Fibroblast of lung (primary cell): ENCODE measurements at regions not wholly inside any gene's neighbourhood (a gene's known extent, or its start where the extent isn't known, plus 50 kb on each side); places are given as distances from the start of the nearest gene placed in this dataset.

ENCODE experiments used
- DNase-seq, 2 donors: peaks; one replicate each; pipeline versions ENCODE4 v3.0.0 to v3.0.0-alpha.2; 2010; ENCODE audit warnings: low read depth in 2 of 2
- H2AFZ ChIP-seq: 2 replicates; pipeline ENCODE4 v1.5.1; 2012; ENCODE audit warnings: low read length, control low read depth, inconsistent platforms
- H3K27ac ChIP-seq: 2 replicates; pipeline ENCODE4 v1.5.1; 2011; ENCODE audit warnings: low read length, control low read depth; ENCODE audit not compliant: insufficient read depth
- H3K27me3 ChIP-seq: 2 replicates; pipeline ENCODE4 v1.5.1; 2011; ENCODE audit warnings: mild to moderate bottlenecking, low read length; ENCODE audit not compliant: control insufficient read depth, insufficient read depth
- H3K36me3 ChIP-seq: 2 replicates; pipeline ENCODE4 v1.5.1; 2011; ENCODE audit warnings: low read length; ENCODE audit not compliant: control insufficient read depth, insufficient read depth
- H3K4me1 ChIP-seq: 2 replicates; pipeline ENCODE4 v1.5.1; 2011; ENCODE audit warnings: low read length; ENCODE audit not compliant: control insufficient read depth, insufficient read depth; ENCODE audit errors: extremely low read depth
- H3K4me2 ChIP-seq: 2 replicates; pipeline ENCODE4 v1.5.1; 2011; ENCODE audit warnings: low read length, control low read depth; ENCODE audit not compliant: insufficient read depth; ENCODE audit errors: extremely low read depth
- H3K4me3 ChIP-seq, 4 experiments: fragments of 200-600 bp in 1 of 4; sonication (generic) in 1 of 4; replicated peaks in 1 of 4; 2 replicates each; pipeline ENCODE4 v1.5.1; 2011 to 2016; ENCODE audit warnings: low read length in 4 of 4, low read depth in 3 of 4, mild to moderate bottlenecking in 3 of 4, control low read depth in 2 of 4, inconsistent platforms in 1 of 4, mixed read lengths in 1 of 4; ENCODE audit not compliant: insufficient read depth in 1 of 4; ENCODE audit errors: control extremely low read depth in 1 of 4
- H3K79me2 ChIP-seq: 2 replicates; pipeline ENCODE4 v1.5.1; 2012; ENCODE audit warnings: mild to moderate bottlenecking, low read length, inconsistent platforms; ENCODE audit not compliant: control insufficient read depth, insufficient read depth
- H3K9ac ChIP-seq: 2 replicates; pipeline ENCODE4 v1.5.1; 2011; ENCODE audit warnings: mild to moderate bottlenecking, low read length, control low read depth; ENCODE audit not compliant: insufficient read depth
- H3K9me3 ChIP-seq: 2 replicates; pipeline ENCODE4 v1.5.1; 2012; ENCODE audit warnings: low read depth, low read length; ENCODE audit not compliant: control insufficient read depth, insufficient read depth
- H4K20me1 ChIP-seq: 2 replicates; pipeline ENCODE4 v1.5.1; 2011; ENCODE audit warnings: low read length; ENCODE audit not compliant: control insufficient read depth, insufficient read depth; ENCODE audit errors: extremely low read depth
- EZH2 ChIP-seq: IDR thresholded peaks from 2 replicates; pipeline ENCODE4 v1.5.1; 2012; ENCODE audit warnings: low read length, control low read depth, mild to moderate bottlenecking; ENCODE audit errors: missing control alignments
- TF ChIP-seq, protein P1 (sequence below), 2 donors: IDR thresholded peaks in 1 of 2; conservative IDR thresholded peaks in 1 of 2; 1 replicate in 1 of 2; 2 replicates in 1 of 2; pipeline ENCODE4 v1.5.1; 2011 to 2012; ENCODE audit warnings: low read length in 2 of 2, control low read depth in 1 of 2, inconsistent platforms in 1 of 2, low read depth in 1 of 2, mild to moderate bottlenecking in 1 of 2

DNA sequence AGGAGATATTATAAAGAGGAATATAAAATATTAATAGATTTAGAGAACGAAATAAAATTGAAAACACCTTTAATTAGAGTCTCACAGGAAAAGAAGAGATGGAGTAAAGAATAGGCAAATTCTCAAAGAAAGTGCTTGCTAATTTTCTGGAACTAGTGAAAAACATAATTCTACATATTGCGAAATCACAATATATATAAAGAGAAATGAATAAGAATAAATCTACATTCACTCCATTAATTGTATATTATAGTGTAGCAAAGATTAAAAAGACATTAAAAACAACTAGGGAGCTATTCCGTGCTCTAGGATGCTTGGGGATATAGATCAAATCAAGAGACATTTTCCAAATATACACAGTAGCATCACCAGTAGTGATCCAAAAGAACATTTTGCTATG lies 685.2 kb upstream of the NCAM2 start:
- H3K4me2 ChIP-seq = no peak overlapping the region
- H2AFZ ChIP-seq = no peak overlapping the region
- TF ChIP-seq EZH2 = no peak
- TF ChIP-seq, protein P1, sequence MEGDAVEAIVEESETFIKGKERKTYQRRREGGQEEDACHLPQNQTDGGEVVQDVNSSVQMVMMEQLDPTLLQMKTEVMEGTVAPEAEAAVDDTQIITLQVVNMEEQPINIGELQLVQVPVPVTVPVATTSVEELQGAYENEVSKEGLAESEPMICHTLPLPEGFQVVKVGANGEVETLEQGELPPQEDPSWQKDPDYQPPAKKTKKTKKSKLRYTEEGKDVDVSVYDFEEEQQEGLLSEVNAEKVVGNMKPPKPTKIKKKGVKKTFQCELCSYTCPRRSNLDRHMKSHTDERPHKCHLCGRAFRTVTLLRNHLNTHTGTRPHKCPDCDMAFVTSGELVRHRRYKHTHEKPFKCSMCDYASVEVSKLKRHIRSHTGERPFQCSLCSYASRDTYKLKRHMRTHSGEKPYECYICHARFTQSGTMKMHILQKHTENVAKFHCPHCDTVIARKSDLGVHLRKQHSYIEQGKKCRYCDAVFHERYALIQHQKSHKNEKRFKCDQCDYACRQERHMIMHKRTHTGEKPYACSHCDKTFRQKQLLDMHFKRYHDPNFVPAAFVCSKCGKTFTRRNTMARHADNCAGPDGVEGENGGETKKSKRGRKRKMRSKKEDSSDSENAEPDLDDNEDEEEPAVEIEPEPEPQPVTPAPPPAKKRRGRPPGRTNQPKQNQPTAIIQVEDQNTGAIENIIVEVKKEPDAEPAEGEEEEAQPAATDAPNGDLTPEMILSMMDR (conservative IDR thresholded peaks at IDR 0.05 in 1 of 2, IDR thresholded peaks at IDR 0.05 in 1 of 2; ENCODE audit: low read depth in 1 of 2, low read length in 2 of 2) = no peak
- no peaks in the 10 kb centered on the region for H3K36me3 ChIP-seq
- H3K4me3 ChIP-seq = no peak overlapping the region
- H3K4me1 ChIP-seq = no peaks in the 10 kb centered on the region
- H3K27ac ChIP-seq = no peak overlapping the region
- no peaks in the 10 kb centered on the region for H3K27me3 ChIP-seq
- no peak for DNase-seq
- H4K20me1 ChIP-seq = no peaks in the 10 kb centered on the region
- H3K9me3 ChIP-seq = no peaks in the 10 kb centered on the region
- H3K9ac ChIP-seq = no peak overlapping the region
- H3K79me2 ChIP-seq = no peaks in the 10 kb centered on the region

DNA sequence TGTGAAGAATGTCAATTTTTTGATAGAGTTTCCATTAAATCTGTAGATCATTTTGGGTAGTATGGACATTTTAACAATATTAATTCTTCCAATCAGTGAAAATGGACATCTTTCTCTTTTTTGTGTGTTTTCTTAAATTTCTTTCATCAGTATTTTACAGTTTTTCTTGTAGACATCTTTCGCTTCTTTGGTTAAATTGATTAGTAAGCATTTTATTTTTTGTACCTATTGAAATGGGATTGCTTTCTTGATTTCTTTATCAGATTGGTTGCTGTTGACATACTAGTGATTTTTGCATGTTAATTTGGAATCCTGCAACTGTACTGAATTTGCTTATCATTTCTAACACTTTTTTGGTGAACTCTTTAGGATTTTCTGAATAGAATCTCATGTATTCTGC lies 683.2 kb upstream of the NCAM2 start:
- Histone ChIP-seq H3K36me3 (no peaks in the 10 kb centered on the region), H3K4me1 (no peaks in the 10 kb centered on the region), H4K20me1 (no peaks in the 10 kb centered on the region), H3K9ac (no peak overlapping the region), H3K9me3 (no peaks in the 10 kb centered on the region), H3K79me2 (no peaks in the 10 kb centered on the region), H3K27me3 (no peaks in the 10 kb centered on the region), H3K27ac (no peak overlapping the region), H3K4me3 (no peak overlapping the region), H3K4me2 (no peak overlapping the region), H2AFZ (no peak overlapping the region)
- no peak for DNase-seq
- TF ChIP-seq, protein P1 (conservative IDR thresholded peaks at IDR 0.05 in 1 of 2, IDR thresholded peaks at IDR 0.05 in 1 of 2; ENCODE audit: low read depth in 1 of 2, low read length in 2 of 2) = no peak
- TF ChIP-seq EZH2 = no peak

DNA sequence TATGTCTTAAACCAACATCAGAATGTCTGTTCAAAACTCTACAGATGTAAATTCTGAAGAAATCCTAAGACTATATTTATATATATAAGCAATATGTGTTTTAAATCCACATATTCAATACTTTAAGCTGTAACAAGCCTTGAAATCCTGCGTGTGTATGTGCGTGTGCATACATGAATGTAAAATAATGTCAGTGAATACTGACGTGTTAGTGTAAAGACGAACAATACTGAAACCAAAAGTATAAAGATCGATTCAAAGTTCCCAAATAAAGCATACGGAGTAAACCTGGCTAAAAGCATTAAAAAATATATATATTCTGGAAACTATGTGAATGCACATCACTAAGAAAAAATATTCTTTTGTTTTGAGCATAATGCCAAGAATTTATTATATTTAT lies 668.6 kb upstream of the NCAM2 start:
- Histone ChIP-seq H3K9me3 (no peaks in the 10 kb centered on the region), H2AFZ (no peak overlapping the region), H4K20me1 (no peaks in the 10 kb centered on the region), H3K9ac (no peak overlapping the region), H3K36me3 (no peaks in the 10 kb centered on the region), H3K27me3 (no peaks in the 10 kb centered on the region), H3K4me2 (no peak overlapping the region), H3K79me2 (no peaks in the 10 kb centered on the region), H3K27ac (no peak overlapping the region), H3K4me3 (no peak overlapping the region), H3K4me1 (no peaks in the 10 kb centered on the region)
- TF ChIP-seq, protein P1 (conservative IDR thresholded peaks at IDR 0.05 in 1 of 2, IDR thresholded peaks at IDR 0.05 in 1 of 2; ENCODE audit: low read depth in 1 of 2, low read length in 2 of 2) = no peak
- no peak for TF ChIP-seq EZH2
- no peak for DNase-seq
